ENCODE measurements at regions not wholly inside any gene's neighbourhood (a gene's known extent, or its start where the extent isn't known, plus 50 kb on each side); places are given as distances from the start of the nearest gene placed in this dataset.

GRCh38 chr1:232432313-232432712, 197.6 kb downstream of the SIPA1L2 start:
- ChIA-PET POLR2A (no interaction called here), CTCF (no interaction called here)
- Histone ChIP-seq H3K4me3 (ENCODE audit: low read depth in 2 of 2, low read length in 2 of 2) (no peak overlapping the region), H3K27me3 (ENCODE audit: control insufficient read depth, insufficient read depth, low read length) (no peaks in the 10 kb centered on the region), H3K36me3 (ENCODE audit: control insufficient read depth, insufficient read depth, low read length) (no peaks in the 10 kb centered on the region), H3K4me1 (ENCODE audit: control insufficient read depth, insufficient read depth, low read length) (no peaks in the 10 kb centered on the region), H3K27ac (ENCODE audit: low read length) (no peak overlapping the region), H3K9me3 (ENCODE audit: control insufficient read depth, insufficient read depth, low read depth, low read length) (no peaks in the 10 kb centered on the region)
- TF ChIP-seq, protein P1, sequence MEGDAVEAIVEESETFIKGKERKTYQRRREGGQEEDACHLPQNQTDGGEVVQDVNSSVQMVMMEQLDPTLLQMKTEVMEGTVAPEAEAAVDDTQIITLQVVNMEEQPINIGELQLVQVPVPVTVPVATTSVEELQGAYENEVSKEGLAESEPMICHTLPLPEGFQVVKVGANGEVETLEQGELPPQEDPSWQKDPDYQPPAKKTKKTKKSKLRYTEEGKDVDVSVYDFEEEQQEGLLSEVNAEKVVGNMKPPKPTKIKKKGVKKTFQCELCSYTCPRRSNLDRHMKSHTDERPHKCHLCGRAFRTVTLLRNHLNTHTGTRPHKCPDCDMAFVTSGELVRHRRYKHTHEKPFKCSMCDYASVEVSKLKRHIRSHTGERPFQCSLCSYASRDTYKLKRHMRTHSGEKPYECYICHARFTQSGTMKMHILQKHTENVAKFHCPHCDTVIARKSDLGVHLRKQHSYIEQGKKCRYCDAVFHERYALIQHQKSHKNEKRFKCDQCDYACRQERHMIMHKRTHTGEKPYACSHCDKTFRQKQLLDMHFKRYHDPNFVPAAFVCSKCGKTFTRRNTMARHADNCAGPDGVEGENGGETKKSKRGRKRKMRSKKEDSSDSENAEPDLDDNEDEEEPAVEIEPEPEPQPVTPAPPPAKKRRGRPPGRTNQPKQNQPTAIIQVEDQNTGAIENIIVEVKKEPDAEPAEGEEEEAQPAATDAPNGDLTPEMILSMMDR (IDR thresholded peaks at IDR 0.05) = no peak
- TF ChIP-seq TCF7L2 (IDR thresholded peaks at IDR 0.05; ENCODE audit: low read depth, low read length) = no peak
- TF ChIP-seq POLR2AphosphoS5 (IDR thresholded peaks at IDR 0.05; ENCODE audit: low read depth, low read length) = no peak
- TF ChIP-seq, protein P2, sequence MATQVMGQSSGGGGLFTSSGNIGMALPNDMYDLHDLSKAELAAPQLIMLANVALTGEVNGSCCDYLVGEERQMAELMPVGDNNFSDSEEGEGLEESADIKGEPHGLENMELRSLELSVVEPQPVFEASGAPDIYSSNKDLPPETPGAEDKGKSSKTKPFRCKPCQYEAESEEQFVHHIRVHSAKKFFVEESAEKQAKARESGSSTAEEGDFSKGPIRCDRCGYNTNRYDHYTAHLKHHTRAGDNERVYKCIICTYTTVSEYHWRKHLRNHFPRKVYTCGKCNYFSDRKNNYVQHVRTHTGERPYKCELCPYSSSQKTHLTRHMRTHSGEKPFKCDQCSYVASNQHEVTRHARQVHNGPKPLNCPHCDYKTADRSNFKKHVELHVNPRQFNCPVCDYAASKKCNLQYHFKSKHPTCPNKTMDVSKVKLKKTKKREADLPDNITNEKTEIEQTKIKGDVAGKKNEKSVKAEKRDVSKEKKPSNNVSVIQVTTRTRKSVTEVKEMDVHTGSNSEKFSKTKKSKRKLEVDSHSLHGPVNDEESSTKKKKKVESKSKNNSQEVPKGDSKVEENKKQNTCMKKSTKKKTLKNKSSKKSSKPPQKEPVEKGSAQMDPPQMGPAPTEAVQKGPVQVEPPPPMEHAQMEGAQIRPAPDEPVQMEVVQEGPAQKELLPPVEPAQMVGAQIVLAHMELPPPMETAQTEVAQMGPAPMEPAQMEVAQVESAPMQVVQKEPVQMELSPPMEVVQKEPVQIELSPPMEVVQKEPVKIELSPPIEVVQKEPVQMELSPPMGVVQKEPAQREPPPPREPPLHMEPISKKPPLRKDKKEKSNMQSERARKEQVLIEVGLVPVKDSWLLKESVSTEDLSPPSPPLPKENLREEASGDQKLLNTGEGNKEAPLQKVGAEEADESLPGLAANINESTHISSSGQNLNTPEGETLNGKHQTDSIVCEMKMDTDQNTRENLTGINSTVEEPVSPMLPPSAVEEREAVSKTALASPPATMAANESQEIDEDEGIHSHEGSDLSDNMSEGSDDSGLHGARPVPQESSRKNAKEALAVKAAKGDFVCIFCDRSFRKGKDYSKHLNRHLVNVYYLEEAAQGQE (IDR thresholded peaks at IDR 0.05; ENCODE audit: insufficient read depth in 1 of 2, low read depth in 2 of 2, low read length in 1 of 2) = no peak
- no peak for TF ChIP-seq SIN3A (IDR thresholded peaks at IDR 0.05; ENCODE audit: borderline replicate concordance, insufficient read depth, low read depth, low read length)
- DNase-seq (ENCODE audit: low read depth, low spot score) (no peak), ATAC-seq (no peak)
- BruUV-seq (replicated peaks) = no TSS peak
- intact Hi-C loops (cut with micrococcal nuclease; ENCODE audit: unreplicated experiment) = no loop called here
- in situ Hi-C loops (cut with HindIII; ENCODE audit: low pct_unique_long_range_greater_than_20kb, low sequenced_read_pairs) = no loop called here

DNA sequence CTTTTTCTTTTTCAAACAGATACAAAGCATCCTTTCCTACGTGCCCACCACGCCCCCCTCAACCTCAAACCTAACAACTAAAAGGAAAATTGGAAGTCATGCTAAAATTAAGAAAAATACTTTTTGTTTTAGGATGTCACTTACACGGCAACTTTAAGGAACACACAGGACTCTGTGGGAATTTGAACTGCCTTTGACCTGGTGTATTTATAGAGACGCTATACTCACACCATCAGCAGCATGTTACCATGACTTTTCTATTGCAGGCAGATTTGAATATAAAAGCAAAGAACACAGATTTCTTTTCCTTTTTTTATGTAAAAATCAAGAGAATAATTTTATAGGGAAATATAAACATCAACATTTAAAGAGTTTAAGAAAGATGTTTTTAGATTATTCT, 198.2 kb downstream of the SIPA1L2 start:
- POLR2A ChIA-PET = no interaction called here

More for the DNA sequence above, 198.2 kb downstream of the SIPA1L2 start:
- no peaks in the 10 kb centered on the region for H3K9me3 ChIP-seq (ENCODE audit: control insufficient read depth, insufficient read depth, low read depth, low read length)
- no peak for ATAC-seq
- no peak for DNase-seq (ENCODE audit: low read depth, low spot score)
- in situ Hi-C loops (cut with HindIII; ENCODE audit: low pct_unique_long_range_greater_than_20kb, low sequenced_read_pairs) (no loop called here), intact Hi-C loops (cut with micrococcal nuclease; ENCODE audit: unreplicated experiment) (no loop called here)
- H3K4me3 ChIP-seq (ENCODE audit: low read depth in 2 of 2, low read length in 2 of 2) = no peak overlapping the region
- CTCF ChIA-PET = no interaction called here
- no peaks in the 10 kb centered on the region for H3K4me1 ChIP-seq (ENCODE audit: control insufficient read depth, insufficient read depth, low read length)
- H3K27ac ChIP-seq (ENCODE audit: low read length) = no peak overlapping the region
- no peak for TF ChIP-seq POLR2AphosphoS5 (IDR thresholded peaks at IDR 0.05; ENCODE audit: low read depth, low read length)
- no peak for TF ChIP-seq SIN3A (IDR thresholded peaks at IDR 0.05; ENCODE audit: borderline replicate concordance, insufficient read depth, low read depth, low read length)
- TF ChIP-seq, protein P1 (IDR thresholded peaks at IDR 0.05) = no peak
- TF ChIP-seq TCF7L2 (IDR thresholded peaks at IDR 0.05; ENCODE audit: low read depth, low read length) = no peak
- TF ChIP-seq, protein P2 (IDR thresholded peaks at IDR 0.05; ENCODE audit: insufficient read depth in 1 of 2, low read depth in 2 of 2, low read length in 1 of 2) = no peak
- H3K27me3 ChIP-seq (ENCODE audit: control insufficient read depth, insufficient read depth, low read length) = no peaks in the 10 kb centered on the region
- no TSS peak for BruUV-seq (replicated peaks)
- H3K36me3 ChIP-seq (ENCODE audit: control insufficient read depth, insufficient read depth, low read length) = no peaks in the 10 kb centered on the region
